ENCODE measurements at regions not wholly inside any gene's neighbourhood (a gene's known extent, or its start where the extent isn't known, plus 50 kb on each side); places are given as distances from the start of the nearest gene placed in this dataset.

DNA sequence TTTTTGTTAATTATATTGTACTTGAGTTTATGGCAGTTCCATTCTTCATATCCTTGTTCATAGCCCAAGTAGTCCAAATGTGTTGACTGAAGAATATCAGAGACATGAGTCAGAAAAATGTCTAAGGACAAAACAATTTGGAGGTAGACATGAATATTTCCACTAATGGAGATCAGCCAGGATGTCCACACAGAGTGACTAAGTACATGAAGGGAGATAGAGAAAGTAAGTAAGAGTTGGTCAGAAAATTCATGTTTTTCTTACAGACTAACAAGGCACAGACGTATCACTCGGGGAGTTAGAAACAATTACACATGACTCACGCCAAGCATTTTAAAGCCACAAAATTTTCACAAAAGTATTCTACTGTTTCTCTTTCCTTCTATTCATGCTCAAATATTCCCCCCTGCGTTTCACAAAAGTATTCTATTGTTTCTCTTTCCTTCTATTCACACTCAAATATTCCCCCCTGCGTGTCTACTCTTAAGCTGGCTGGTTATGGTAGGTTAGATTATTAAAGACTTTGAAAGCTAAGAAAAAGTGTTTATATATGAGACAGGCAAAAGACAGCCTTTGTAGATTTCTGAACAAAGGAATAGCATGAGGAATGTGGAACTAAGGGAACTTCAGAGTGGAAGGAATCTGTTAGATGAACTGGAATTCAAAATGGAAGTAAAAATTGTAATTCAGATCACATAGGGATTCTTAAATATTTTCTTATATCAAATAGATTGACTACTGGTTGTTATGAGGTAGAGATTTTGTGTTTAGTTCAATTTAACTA lies 648.7 kb upstream of the CCDC54 start:
- no peak for DNase-seq

DNA sequence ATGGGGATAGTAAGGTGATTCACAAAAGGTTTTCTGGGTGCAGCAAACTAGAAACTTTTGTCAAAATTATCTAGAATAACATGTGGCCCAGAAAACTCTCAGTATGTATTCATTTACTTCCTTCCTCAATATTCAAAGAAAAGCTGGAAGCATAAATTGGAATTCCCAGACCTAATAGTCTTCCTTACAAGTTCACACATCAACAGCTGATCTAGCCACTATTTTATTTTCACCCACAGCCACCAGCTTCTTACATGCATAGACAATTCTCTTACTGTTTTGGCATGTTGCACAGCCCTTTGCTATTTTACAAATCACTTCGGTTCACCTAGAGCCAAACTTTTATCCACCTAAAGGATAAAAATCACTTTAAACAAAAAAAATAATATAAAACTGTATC lies 647.8 kb upstream of the CCDC54 start:
- DNase-seq: no peak

DNA sequence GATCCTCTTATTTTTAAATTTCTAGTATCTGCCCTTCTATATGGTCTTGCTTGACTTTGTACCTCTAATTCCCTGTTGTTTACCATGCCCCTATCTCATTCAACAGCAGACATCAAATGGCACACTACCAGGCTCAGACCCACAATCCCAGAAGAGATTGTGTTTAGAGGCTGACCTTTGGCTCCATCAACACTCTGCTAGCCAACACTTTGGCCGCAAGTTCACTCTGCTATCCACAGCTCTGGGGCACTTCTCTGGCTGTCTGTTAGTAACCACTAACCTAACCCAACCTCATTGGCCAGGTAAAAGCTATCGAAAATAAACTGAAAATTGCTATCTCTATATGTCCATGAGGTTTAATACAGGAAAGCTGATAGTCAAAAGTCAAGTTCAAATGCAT lies 646.0 kb upstream of the CCDC54 start:
- no peak for DNase-seq

DNA sequence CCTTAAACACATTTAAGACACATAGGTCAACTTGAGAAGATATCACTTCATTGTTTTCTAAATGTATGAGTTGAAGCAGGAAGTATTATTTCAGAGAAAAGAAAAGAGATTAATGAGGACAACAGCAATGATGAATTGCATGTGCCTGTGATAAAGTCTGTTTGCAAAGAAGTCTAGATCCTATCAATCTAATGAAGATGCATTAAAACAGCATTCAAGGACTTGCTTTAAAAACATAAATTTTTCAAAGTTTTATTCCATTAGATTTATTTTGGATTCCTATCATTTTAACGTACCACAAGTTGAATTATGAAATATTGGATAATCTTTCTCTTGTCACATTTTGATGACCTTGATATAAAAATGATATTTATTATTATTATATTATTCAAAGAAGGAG lies 642.5 kb upstream of the CCDC54 start:
- no peak for DNase-seq

DNA sequence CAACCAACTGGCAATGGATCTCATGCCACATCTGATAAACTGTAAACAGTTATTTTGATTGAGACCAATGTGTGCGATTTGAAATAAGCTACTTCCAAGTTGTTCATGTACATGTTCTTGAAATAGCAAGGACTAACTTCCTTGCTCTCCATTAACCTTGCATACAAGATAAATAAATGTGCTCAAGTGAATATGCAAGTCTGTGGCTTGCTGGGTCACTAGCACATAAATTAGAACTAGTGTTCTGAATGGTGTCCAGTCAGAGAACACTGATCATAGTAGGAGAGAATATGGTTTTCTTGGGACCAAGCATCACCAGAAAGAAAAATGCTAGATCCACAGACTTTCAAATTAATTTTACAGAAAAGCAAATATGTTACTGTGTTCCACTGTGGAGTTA lies 640.0 kb upstream of the CCDC54 start:
- no peak for DNase-seq

DNA sequence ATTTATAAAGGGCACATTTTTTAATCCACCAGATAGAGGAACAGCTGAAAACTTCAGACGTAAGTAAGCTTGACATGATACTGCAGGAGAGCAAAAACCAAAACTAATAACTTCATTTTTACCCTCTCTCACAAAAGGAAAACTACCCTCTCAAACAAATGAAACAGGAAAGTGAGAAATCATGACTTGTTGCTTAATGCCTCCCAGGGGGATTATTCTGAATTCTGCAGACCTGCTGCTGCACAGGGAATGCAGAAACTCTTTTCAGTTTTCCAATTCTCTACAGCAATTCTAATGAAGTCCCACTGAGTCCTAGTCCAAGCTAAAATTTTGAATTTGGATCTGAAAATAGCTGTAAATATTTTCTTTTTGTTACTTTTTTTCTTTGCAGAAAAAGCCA lies 637.1 kb upstream of the CCDC54 start:
- DNase-seq: no peak

DNA sequence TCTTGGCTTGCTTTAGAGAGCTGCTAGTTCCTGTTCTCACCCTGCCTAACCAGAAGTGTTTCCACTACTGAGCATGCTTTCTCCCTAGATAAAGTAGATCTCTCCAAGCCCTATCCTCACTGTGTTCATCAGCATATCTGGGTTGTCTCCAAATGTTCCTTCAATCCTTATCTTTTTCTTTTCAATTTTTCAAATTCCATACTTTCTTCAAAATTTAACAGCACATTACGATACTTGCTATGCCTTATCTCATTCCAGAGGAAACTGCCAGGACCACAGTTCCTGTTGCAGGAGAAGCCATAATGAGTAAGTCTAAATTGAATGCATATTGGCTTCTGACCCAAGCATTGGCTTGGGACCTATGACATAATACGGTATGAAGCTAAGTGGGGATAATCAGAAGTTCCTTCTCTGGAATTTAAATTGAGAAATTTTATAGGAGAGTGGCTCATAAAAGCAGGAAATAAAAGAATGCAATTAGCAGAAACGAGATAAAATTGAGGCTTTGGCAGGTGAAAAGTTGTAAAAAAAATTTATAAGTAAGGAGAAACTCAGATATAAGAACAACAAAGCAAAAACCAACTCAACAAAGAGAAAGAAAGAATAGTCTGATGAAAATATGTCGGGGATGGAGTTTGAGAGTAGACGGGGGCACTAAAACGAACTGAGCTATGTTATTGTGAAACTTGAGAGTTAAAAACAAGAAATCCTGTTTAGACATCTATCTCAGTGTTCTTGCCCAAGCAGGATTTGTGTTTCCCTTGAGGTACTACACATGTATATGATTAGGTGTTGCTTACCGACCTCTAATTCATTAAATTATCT lies 631.7 kb upstream of the CCDC54 start:
- no peak for DNase-seq

DNA sequence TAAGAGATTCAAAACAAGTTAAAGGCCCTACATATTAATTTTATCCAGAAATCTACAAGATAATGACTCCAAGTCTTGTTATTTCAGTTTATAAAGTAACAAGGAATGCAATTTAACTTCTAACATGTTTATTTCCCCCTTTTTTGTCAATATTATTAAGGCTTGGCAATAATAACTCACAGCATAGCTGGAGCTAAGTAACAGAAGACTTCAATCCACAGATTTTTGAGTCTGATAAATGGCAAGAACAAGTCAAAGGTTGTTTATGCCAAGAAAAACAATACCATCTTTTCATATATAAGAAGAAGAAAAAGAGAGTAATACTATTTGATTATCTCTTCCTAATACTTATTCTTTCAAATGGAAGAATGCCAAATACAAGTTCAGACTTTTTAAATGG lies 631.0 kb upstream of the CCDC54 start:
- no peak for DNase-seq

DNA sequence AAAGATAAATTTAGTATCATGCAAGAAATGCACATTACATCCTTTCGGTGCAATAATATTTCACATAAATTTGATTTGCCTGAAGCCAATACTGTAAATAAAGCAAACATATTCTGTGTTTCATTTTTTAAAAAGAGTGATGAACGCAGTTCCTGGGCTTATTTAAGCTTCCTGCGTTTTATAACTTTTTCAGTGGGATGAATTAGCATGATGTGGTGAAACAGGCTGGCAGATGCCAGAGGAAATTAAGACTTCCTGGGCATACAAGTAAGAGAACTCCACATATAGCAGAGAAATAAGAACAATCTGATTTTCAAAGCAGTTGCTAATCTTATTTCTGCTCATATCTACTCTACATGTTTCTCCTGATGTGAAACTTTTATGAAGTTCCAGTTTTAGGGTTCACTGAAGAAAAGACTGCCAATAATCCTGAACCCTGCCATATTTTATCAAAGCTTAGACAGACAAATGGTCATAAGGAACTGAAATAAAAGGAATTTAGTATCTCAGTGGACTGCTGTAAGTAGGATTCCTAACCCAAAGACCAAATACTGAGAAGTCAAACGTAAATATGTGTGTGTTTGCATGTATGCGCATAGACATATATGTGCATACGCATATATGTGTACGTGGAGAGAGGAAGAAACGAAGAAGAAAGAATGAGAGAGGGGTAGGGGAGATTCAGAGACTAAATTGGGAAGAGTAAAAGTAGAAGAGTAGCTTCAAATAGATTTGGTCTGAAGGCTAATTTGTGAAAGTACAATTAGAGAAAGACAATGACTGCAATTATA lies 628.6 kb upstream of the CCDC54 start:
- DNase-seq: no peak

DNA sequence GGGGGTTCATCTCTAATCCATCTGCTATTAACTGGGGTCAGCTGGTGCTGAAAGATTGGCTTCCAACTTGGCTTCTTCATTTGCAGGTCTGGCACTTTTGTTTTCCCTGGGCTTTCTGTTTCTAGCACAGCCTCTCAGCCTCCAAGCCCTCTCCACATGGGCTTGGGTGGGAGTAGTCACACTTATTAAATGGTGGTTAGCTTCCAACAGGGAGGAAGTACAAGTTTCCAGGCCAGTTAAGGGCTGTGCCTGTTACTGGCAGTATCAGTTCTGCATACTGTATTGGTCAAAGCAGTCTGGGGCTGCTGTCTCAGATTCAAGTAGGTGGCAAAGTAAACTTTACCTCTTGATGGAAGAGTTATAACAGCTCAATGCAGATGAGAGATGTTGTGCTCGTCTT lies 627.1 kb upstream of the CCDC54 start:
- DNase-seq: no peak

DNA sequence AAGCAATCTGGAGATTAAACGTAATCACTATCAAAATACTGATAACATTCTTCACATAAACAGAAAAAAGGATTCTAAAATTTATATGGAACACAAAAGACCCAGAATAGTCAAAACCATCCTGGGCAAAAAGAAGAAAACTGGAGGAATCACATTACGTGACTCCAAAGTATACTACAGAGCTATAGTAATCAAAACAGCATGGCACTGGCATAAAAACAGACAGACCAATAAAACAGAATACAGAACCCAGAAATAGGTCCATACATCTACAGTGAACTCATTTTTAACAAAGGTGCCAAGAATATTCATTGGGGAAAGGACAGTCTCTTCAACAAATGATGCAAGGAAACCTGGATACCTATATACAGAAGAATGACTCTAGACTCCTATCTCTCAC lies 621.9 kb upstream of the CCDC54 start:
- DNase-seq: no peak

DNA sequence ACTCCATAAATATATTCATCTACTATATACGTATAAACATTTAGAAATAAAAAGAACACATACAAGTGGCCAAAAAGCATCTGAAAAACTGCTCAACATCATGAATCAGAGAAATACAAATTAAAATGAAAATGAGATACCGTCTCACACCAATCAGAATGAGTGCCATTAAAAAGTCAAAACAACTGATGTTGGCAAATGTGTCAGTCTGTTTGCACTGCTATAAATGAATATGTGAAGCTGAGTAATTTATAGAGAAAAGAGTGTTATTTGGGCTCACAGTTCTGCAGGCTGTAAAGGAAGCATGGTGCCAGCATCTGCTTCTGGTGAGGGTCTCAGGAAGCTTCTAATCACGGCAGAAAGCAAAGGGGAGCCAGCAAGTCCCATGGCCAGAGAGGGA lies 620.3 kb upstream of the CCDC54 start:
- no peak for DNase-seq

DNA sequence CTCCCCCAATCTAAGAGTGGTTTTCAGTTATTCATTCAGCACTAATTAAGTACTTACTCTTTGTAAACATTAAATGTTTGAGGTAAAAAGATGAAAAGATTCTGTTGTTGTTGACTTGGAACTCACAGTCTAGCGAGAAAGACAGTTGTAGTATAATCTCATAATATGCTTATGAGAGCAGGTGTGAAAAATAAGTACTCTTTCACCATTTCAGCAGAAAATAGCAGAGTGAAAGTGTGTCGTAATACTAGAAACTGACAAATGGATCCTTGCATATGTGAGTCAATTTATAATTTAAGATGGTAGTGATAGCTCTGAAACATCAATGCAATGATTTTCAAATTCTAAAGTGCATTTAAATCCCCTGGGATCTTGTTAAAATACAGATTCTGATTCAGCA lies 618.8 kb upstream of the CCDC54 start:
- DNase-seq: no peak

DNA sequence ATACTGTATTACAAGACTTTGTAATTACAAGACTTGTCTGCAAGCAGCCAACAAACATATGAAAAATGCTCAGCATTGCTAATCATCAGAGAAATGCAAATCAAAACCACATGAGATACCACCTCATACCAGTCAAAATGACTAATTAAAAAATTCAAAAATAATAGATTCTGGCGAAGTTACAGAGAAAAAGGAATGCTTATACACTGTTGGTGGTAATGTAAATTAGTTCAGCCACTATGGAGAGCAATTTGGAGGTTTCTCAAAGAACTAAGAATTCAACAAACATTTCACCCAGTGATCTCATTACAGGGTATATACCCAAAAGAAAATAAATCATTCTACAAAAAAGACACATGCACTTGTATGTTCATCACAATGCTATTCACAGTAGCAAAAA lies 617.5 kb upstream of the CCDC54 start:
- DNase-seq: no peak

DNA sequence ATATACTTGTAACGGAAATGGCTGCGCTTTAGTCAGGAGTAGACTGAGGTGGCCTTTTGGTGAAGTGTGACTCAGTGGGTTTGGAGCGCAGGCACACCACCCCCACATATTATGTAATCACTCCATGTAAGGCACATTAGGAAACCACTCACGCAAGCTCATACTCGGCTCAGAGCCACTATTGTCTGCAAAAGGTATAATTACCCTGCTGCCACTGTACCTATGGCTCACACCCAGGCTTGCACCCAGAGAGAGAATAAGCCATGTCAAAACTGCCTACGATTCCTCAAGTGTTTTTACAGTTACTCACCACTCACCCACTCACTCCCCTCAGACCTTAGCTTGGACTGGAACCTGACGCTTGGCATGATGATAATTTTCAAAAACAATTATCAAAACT lies 611.9 kb upstream of the CCDC54 start:
- DNase-seq: no peak

DNA sequence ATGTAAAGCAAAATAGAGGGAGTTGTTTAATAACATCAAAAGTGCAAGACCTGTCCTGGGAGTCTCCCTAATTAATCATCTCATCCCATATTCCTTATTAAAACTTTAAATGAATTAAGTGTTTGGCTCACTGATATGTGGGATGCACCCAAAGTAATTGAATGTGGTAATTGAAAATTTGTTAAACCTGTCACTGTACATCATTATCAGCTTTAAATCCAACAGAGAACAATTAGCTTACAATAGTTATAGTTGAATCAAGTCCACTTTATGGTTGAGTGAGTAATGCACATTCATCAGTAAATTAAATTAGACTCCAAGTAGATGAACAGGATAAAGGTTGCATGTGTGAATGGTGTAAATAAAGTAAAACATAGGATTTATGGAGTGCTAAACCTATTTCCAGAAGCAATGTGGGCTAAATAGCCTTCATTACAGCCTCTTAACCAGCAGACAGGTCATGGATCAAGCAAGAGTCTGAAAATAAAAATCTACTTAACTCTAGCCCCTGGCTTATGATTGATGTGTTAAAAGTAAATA lies 608.2 kb upstream of the CCDC54 start:
- no peak for DNase-seq

DNA sequence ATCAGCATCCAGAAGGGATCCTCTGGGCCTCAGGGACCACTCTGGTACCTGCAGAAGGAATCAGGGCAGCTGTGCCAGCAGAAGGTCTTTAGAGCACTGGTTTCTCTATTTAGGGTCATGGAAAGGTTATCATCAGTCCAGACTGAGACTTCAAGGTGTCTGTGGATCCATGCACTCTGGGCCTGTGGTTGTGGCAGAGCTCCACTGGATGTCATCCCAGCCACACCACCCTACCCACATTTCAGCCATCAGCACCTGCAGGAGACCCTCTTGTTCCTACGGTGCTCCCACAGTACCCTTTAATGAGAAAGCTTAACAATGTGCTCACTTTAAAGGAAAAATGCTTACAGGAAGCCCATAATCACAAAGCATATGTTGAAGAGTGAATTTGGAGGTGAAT lies 603.4 kb upstream of the CCDC54 start:
- no peak for DNase-seq

DNA sequence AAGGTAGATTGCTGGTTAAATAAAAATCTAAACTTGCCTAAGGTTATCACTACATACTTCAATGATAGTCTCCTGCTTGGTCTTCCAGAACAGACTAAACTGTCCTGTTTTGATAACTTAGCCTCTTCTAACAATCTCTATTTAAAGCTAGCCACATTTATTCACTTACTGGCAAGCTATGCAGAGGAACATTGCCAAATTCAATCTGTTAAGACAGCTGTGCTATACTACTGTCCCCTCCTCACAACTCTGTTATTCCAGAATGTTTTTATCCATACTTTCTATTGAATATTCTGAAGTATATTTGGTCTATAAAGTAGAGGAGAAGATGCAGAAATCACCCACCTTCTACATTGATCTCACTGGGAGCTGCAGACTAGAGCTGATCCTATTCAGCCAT lies 594.0 kb upstream of the CCDC54 start:
- no peak for DNase-seq

DNA sequence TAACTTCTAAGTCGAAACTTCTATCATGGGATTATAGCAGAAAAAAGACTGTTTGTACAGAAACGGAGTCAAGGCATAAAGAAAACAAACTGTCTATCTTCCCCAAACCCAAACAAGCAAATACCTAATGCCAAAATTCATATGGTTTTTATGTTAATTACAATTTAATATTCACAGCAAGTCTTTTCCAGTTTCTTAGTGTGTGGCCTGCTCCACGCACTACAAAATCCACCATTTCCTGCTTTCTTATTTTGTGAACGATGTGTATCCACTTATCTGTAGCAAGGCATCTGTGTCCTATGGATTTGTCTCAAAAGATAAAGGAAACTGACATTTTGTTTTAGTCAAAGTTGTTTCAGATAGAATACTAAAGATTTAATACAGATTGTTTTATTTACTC lies 588.0 kb upstream of the CCDC54 start:
- no peak for DNase-seq

DNA sequence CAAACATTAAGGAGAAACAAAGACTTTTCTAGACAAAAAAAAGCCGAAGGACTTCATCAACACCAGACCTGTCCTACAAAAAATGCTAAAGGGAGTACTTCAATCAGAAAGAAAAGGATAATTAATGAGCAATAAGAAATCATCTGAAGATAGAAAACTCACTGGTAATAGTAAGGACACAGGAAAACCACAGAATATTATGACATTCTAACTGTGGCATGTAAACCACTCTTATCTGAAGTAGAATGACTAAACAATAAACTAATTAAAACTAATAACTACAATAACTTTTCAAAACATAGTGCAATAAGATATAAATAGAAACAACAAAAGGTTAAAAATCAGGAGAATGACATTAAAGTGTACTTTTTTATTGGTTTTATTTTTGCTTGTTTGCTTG lies 584.5 kb upstream of the CCDC54 start:
- no peak for DNase-seq

DNA sequence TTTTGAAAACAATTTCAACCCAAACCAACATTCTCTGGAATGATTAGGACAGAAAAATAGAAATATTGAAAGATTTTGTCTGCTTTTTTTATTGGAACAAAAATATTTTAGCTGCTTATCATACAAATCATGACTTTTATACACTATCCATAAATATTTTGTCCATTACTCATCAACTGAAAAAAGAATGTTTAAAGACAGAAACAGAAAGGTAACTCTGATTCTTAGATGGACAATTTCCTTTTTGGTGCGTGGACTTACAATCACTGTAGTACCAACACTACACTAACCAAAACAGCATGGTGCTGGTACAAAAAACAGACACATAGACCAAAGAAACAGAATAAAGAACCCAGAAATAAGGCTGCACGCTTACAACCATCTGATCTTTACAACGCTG lies 582.8 kb upstream of the CCDC54 start:
- no peak for DNase-seq

DNA sequence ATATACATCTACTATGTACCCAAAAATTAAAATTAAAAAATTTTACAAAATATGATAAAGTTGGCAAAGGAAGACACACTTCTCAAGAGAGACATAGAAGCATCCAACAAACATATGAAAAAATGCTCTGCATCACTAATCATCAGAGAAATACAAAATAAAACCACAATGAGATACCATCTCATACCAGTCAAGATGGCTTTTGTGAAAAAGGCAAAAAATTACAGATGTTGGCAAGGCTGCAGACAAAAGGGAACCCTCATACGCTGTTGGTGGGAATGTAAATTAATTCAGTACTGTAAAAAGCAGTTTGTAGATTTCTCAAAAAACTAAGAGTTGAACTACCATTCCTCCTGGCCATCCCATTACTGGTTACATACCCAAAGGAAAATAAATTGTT lies 581.7 kb upstream of the CCDC54 start:
- DNase-seq: no peak

DNA sequence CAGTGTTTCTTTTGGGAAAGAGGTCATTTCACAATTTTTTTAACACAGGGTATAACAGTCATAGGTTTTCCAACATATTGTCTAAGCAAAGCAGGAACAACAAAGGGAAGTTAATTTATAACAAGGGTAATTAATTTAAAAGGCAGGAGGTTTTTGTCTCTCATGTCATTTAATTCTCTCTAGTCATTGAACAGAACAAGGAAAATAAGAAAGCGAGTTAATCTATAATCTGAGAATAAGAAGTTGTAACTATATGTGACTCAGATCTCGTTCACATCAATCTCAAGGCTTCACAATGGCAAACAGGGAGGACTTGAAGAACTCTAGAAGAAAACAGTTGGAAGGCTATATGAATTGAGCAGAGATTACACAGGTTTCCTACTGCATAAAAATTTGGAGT lies 579.8 kb upstream of the CCDC54 start:
- no peak for DNase-seq

DNA sequence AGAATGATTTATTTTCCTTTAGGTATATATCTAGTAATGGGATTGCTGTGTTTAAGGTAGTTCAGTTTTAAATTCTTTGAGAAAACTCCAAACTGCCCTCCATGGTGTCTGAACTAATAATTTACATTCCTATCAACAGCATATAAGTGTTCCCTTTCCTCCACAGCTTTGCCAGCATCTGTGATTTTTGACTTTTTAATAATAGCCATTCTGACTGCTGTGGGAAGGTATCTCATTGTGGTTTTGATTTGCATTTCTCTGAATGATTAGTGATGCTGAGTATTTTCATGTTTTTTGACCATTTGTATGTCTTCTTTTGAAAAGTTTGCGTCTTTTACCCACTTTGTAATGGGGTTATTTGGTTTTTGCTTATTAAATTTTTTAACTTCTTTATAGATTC lies 571.6 kb upstream of the CCDC54 start:
- DNase-seq: no peak
